DND-41 (cell line): ENCODE measurements at regions not wholly inside any gene's neighbourhood (a gene's known extent, or its start where the extent isn't known, plus 50 kb on each side); places are given as distances from the start of the nearest gene placed in this dataset.

Experiments
- EZH2 ChIP-seq: IDR thresholded peaks from 3 replicates; pipeline ENCODE4 v1.6.1; 2012; ENCODE audit warnings: borderline replicate concordance, low read depth, mild to moderate bottlenecking, moderate library complexity, low read length, inconsistent platforms; ENCODE audit not compliant: severe bottlenecking
- TF ChIP-seq, protein P1 (sequence below): IDR thresholded peaks from 2 replicates; pipeline ENCODE4 v1.5.1; 2012; ENCODE audit warnings: borderline replicate concordance, low read length, moderate library complexity, mild to moderate bottlenecking; ENCODE audit not compliant: poor library complexity, severe bottlenecking; ENCODE audit errors: extremely low read depth

DNA sequence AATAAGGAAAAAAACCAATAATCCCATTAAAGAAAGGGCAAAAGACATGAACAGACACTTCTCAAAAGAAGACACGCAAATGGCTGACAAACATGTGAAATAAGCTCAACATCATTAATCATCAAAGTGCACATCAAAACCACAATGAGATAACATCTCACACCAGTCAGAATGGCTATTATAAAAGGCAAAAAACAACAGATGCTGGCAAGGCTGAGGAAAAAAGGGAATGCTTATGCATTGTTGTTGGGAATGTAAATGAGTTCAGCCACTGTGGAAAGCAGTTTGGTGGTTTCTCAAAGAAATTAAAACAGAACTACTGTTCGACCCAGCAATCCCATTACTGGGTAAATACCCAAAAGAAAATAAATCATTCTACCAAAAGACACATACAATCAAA lies 285.6 kb downstream of the NR4A2 start:
- TF ChIP-seq, protein P1, sequence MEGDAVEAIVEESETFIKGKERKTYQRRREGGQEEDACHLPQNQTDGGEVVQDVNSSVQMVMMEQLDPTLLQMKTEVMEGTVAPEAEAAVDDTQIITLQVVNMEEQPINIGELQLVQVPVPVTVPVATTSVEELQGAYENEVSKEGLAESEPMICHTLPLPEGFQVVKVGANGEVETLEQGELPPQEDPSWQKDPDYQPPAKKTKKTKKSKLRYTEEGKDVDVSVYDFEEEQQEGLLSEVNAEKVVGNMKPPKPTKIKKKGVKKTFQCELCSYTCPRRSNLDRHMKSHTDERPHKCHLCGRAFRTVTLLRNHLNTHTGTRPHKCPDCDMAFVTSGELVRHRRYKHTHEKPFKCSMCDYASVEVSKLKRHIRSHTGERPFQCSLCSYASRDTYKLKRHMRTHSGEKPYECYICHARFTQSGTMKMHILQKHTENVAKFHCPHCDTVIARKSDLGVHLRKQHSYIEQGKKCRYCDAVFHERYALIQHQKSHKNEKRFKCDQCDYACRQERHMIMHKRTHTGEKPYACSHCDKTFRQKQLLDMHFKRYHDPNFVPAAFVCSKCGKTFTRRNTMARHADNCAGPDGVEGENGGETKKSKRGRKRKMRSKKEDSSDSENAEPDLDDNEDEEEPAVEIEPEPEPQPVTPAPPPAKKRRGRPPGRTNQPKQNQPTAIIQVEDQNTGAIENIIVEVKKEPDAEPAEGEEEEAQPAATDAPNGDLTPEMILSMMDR = no peak
- TF ChIP-seq EZH2 = no peak
